GM13976 (cell line): ENCODE measurements at regions not wholly inside any gene's neighbourhood (a gene's known extent, or its start where the extent isn't known, plus 50 kb on each side); places are given as distances from the start of the nearest gene placed in this dataset.

Experiments used
- DNase-seq: peaks from one replicate; pipeline ENCODE4 v3.0.0; 2012; ENCODE audit warnings: low spot score
- in situ Hi-C: fragments of 300-500 bp; cut with MboI; formaldehyde crosslinking; loops from one replicate; pipeline ENCODE4 v1.12.0; 2022; ENCODE audit warnings: low sequenced_read_pairs, mixed read lengths, inconsistent platforms; ENCODE audit not compliant: unreplicated experiment
- TF ChIP-seq, protein P1 (sequence below): IDR thresholded peaks from 2 replicates; pipeline ENCODE4 v1.5.1; 2012; ENCODE audit warnings: borderline replicate concordance, mild to moderate bottlenecking; ENCODE audit not compliant: insufficient read depth; ENCODE audit errors: extremely low read depth, missing control alignments, control extremely low read depth

DNA sequence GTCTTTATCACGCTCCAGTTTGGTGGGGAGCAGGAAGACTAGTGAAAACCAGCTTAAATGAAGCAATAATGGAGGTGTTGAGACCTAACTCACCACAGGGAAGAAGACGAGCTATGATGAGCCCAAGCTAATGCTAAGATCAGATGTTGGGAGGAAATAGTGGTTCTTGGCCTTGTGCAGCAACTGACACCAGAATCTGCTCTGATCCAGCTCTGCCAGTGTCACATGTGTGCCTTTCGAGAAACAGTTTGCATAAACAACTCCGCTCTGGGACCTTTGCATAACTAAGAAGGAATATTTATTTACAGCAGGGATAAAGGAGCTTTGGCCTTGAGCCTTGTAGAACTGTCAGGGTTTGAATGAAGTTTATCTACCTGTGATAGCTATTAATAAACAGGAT lies 369.4 kb upstream of the CCDC196 start:
- DNase-seq = no peak
- TF ChIP-seq, protein P1, sequence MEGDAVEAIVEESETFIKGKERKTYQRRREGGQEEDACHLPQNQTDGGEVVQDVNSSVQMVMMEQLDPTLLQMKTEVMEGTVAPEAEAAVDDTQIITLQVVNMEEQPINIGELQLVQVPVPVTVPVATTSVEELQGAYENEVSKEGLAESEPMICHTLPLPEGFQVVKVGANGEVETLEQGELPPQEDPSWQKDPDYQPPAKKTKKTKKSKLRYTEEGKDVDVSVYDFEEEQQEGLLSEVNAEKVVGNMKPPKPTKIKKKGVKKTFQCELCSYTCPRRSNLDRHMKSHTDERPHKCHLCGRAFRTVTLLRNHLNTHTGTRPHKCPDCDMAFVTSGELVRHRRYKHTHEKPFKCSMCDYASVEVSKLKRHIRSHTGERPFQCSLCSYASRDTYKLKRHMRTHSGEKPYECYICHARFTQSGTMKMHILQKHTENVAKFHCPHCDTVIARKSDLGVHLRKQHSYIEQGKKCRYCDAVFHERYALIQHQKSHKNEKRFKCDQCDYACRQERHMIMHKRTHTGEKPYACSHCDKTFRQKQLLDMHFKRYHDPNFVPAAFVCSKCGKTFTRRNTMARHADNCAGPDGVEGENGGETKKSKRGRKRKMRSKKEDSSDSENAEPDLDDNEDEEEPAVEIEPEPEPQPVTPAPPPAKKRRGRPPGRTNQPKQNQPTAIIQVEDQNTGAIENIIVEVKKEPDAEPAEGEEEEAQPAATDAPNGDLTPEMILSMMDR = no peak
- in situ Hi-C loops = no loop called here

DNA sequence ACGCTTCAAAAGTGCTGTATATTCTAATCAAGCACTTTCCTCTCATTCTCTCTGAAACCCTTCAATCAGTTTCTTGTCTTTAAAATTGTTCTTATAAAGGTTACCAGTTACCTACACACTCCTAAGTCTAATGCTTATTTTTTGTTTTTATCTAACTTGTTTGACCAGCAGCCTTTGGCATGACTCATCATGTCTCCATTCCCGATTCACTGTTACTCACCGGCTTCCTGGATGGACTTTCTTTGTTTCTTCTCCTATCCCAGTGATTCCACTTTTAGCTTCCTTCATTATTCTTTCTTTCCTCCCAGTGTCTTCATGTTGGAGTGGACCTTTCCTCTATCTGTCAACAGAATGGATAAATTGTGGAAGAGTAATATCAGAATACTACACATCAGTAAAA lies 368.6 kb upstream of the CCDC196 start:
- in situ Hi-C loops = no loop called here
- TF ChIP-seq, protein P1 = no peak
- no peak for DNase-seq

DNA sequence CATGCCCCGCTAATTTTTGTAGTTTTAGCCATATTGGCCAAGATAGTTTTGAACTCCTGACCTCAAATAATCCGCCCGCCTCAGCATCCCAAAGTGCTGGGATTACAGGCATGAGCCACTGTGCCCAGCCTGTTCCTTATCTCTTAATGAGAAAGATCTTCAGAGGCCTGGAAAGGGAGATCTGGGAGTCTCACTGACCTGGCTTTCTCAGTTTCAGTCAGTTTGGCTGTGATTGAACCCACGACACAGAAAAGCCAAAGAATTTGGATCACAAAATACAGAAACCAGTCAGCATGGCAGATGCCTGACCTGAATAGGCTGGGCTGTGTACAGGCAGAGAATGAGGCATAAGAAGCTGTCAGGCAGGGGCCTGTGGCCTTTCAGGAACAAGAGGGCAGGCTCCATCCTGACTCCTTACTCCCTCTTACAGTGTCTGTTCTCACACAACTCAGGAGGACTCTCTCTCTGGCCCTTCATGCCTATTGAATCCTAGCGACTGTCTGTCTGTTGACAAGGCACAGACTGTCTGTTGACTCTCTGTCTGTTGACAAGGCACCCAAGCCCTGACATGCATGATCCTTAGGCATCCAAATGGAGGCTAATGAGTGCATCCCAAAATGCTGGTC lies 366.5 kb upstream of the CCDC196 start:
- TF ChIP-seq, protein P1 = no peak
- no peak for DNase-seq
- in situ Hi-C loops = no loop called here

DNA sequence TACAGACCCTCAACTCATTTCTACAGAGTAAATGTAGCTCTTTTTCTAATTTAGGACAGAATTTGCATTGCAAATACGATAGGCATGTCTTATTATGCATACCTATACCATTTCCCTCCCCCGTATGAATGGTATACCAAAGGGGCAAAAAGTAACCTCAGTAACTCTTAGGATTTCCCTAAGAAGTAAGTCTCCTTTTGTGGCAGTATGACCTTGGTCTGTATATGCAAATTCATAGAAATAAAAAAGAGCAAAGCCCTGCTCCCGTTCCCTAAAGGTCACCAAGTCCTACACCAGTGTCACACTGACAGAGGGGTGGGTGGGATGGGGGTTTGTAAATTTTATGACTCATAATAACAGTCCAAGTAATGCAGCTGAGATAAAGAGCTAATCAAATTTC lies 365.8 kb upstream of the CCDC196 start:
- TF ChIP-seq, protein P1 = no peak
- in situ Hi-C loops = no loop called here
- no peak for DNase-seq

DNA sequence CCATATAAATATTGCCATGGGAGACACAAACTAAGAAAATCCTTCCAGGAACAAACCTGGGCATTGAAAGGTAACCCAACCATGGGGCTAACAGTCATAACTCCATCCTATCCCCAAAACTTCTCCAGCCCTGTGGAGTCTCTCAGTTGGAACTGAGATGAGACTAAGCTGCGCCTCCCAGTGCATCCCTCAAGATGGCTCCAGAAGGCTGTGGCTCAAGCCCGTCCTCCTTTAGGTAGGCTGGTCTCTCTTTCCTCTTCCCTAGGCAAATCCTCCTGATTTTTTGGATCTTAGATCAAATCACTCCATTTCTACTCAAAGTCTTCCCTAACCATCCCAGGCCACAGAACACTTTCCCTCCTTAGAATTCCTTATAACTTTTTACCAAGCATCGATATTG lies 364.3 kb upstream of the CCDC196 start:
- in situ Hi-C loops = no loop called here
- no peak for DNase-seq
- TF ChIP-seq, protein P1 = no peak

DNA sequence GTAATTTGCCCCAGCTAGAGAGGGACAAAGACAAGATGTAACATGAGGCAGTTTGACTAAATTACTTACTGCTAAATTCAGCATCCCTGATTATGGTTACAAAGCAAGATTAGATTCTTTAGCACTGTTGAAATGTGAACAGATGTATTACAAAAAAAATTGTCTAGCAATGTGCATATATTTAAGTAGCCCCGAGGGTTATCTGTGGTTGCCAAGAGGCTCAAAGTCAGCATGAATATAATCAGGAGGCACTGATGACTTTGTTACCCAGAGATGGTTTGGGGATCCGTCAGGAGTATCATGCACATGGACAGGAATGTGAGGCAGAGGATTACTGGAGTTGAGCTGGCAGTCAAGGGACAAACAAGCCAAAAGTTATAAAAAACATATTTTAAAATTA lies 356.9 kb upstream of the CCDC196 start:
- TF ChIP-seq, protein P1 = no peak
- in situ Hi-C loops = no loop called here
- no peak for DNase-seq

DNA sequence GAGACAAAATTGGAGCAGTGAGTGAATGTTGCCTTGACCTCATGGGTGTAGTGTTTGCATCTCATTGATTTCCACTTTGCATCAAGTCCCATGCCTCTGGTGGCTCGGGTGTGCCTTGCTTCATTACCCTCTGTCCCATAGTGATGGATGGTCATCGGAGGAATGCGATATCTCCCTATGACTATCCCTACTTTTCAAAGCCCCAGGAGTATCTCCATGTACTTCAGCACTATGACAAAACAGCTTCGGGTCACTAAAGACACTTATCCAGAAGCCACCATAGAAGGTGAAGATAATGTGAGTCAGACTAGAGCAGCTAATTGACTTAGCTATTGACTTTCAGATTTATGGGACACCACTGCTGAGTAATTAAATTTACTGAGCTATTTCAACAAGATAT lies 355.1 kb upstream of the CCDC196 start:
- no peak for DNase-seq
- TF ChIP-seq, protein P1 = no peak
- in situ Hi-C loops = no loop called here
